ENCODE measurements at regions not wholly inside any gene's neighbourhood (a gene's known extent, or its start where the extent isn't known, plus 50 kb on each side); places are given as distances from the start of the nearest gene placed in this dataset.

DNA sequence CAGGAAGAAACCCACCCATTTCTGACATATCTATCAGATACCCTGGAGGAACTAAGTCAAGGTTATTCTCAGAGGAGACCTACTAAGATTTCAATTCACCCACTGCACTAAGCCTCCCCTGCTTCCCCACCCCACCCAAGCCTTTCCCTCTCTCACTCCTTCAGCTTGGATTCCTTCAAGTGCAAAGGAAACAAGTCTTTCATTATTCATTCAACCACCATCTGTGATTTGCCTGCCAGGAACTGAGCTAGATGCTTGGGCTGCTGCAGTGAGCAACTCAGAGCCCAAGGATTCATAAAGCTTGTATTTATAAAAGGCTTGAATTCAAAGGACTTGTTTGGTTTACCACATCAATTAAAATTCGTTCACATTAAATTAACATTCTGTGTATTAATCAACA is 161.3 kb downstream of the GXYLT1 start:
- H3K79me2 ChIP-seq (ENCODE audit: control insufficient read depth, insufficient read depth, low read length): no peaks in the 10 kb centered on the region
- no peaks in the 10 kb centered on the region for H3K9me3 ChIP-seq (replicated peaks; ENCODE audit: control insufficient read depth, insufficient read depth, low read length)
- in situ Hi-C loops (cut with MboI): no loop called here
- H3K27me3 ChIP-seq (replicated peaks in 1 of 2; ENCODE audit: control insufficient read depth in 2 of 2, insufficient read depth in 2 of 2, low read length in 1 of 2): no peaks in the 10 kb centered on the region
- H3K4me1 ChIP-seq (ENCODE audit: control insufficient read depth, insufficient read depth, low read length): no peaks in the 10 kb centered on the region
- no peak overlapping the region for H2AFZ ChIP-seq (ENCODE audit: control insufficient read depth, low read depth, low read length)
- BruUV-seq (replicated peaks): no TSS peak
- intact Hi-C loops (cut with micrococcal nuclease; ENCODE audit: unreplicated experiment): no loop called here
- no peak overlapping the region for H3K27ac ChIP-seq (ENCODE audit: control insufficient read depth, insufficient read depth)
- DNase-seq (ENCODE audit: low read depth, low spot score) (no peak), FAIRE-seq (no peak), ATAC-seq (no peak)
- WGBS (ENCODE audit: insufficient coverage, insufficient replicate concordance, low lambda C conversion rate, missing lambda C conversion rate): 0% methylated on average over 1 of the region's 1 CpG
- CTCF ChIA-PET: no interaction called here
- H3K4me2 ChIP-seq (ENCODE audit: control insufficient read depth, insufficient read depth): no peak overlapping the region
- SMC1A ChIA-PET (ENCODE audit: uncharacterized antibody, unreplicated experiment): no interaction called here
- POLR2A ChIA-PET: no interaction called here
- no peak overlapping the region for H3K9ac ChIP-seq (ENCODE audit: control insufficient read depth, insufficient read depth, low read length)
- no peaks in the 10 kb centered on the region for H4K20me1 ChIP-seq (ENCODE audit: control insufficient read depth, insufficient read depth)
- RAD21 ChIA-PET (ENCODE audit: unreplicated experiment): no interaction called here
- no peak for TF ChIP-seq TARDBP (IDR thresholded peaks at IDR 0.05; ENCODE audit: borderline replicate concordance)
- TF ChIP-seq RAD51 (IDR thresholded peaks at IDR 0.05): no peak
- no peak for TF ChIP-seq CBX5 (IDR thresholded peaks at IDR 0.05; ENCODE audit: low read depth)
- TF ChIP-seq HCFC1 (IDR thresholded peaks at IDR 0.05; ENCODE audit: low read length): no peak
- TF ChIP-seq ZBED1 (IDR thresholded peaks at IDR 0.05; ENCODE audit: borderline replicate concordance): no peak
- no peak for TF ChIP-seq RCOR1 (conservative IDR thresholded peaks at IDR 0.05; ENCODE audit: low read depth, low read length)
- no peak for TF ChIP-seq NFIC (IDR thresholded peaks at IDR 0.05; ENCODE audit: low read depth, low read length)
- TF ChIP-seq SMAD1 (IDR thresholded peaks at IDR 0.05; ENCODE audit: low read depth, partially characterized antibody): no peak
- TF ChIP-seq, protein P1, sequence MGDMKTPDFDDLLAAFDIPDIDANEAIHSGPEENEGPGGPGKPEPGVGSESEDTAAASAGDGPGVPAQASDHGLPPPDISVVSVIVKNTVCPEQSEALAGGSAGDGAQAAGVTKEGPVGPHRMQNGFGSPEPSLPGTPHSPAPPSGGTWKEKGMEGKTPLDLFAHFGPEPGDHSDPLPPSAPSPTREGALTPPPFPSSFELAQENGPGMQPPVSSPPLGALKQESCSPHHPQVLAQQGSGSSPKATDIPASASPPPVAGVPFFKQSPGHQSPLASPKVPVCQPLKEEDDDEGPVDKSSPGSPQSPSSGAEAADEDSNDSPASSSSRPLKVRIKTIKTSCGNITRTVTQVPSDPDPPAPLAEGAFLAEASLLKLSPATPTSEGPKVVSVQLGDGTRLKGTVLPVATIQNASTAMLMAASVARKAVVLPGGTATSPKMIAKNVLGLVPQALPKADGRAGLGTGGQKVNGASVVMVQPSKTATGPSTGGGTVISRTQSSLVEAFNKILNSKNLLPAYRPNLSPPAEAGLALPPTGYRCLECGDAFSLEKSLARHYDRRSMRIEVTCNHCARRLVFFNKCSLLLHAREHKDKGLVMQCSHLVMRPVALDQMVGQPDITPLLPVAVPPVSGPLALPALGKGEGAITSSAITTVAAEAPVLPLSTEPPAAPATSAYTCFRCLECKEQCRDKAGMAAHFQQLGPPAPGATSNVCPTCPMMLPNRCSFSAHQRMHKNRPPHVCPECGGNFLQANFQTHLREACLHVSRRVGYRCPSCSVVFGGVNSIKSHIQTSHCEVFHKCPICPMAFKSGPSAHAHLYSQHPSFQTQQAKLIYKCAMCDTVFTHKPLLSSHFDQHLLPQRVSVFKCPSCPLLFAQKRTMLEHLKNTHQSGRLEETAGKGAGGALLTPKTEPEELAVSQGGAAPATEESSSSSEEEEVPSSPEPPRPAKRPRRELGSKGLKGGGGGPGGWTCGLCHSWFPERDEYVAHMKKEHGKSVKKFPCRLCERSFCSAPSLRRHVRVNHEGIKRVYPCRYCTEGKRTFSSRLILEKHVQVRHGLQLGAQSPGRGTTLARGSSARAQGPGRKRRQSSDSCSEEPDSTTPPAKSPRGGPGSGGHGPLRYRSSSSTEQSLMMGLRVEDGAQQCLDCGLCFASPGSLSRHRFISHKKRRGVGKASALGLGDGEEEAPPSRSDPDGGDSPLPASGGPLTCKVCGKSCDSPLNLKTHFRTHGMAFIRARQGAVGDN (IDR thresholded peaks at IDR 0.05): no peak
- no peak for TF ChIP-seq SREBF2 (IDR thresholded peaks at IDR 0.05; ENCODE audit: low read length)
- no peak for TF ChIP-seq EGR1 (IDR thresholded peaks at IDR 0.05; ENCODE audit: borderline replicate concordance in 1 of 2, low read depth in 2 of 2, low read length in 2 of 2)
- no peak for TF ChIP-seq ZNF622 (IDR thresholded peaks at IDR 0.05)
- no peak for TF ChIP-seq TBL1XR1 (IDR thresholded peaks at IDR 0.05; ENCODE audit: low read depth, low read length)
- TF ChIP-seq, protein P2, sequence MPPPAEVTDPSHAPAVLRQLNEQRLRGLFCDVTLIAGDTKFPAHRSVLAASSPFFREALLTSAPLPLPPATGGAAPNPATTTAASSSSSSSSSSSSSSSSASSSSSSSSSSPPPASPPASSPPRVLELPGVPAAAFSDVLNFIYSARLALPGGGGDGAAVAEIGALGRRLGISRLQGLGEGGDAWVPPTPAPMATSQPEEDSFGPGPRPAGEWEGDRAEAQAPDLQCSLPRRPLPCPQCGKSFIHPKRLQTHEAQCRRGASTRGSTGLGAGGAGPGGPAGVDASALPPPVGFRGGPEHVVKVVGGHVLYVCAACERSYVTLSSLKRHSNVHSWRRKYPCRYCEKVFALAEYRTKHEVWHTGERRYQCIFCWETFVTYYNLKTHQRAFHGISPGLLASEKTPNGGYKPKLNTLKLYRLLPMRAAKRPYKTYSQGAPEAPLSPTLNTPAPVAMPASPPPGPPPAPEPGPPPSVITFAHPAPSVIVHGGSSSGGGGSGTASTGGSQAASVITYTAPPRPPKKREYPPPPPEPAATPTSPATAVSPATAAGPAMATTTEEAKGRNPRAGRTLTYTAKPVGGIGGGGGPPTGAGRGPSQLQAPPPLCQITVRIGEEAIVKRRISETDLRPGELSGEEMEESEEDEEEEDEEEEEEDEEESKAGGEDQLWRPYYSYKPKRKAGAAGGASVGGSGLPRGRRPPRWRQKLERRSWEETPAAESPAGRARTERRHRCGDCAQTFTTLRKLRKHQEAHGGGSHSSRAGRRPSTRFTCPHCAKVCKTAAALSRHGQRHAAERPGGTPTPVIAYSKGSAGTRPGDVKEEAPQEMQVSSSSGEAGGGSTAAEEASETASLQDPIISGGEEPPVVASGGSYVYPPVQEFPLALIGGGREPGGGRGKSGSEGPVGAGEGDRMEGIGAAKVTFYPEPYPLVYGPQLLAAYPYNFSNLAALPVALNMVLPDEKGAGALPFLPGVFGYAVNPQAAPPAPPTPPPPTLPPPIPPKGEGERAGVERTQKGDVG (CRISPR knock-in tag; IDR thresholded peaks at IDR 0.05): no peak
- TF ChIP-seq ETV6 (conservative IDR thresholded peaks at IDR 0.05 in 1 of 2, IDR thresholded peaks at IDR 0.05 in 1 of 2; ENCODE audit: borderline replicate concordance in 1 of 2, low read depth in 1 of 2): no peak
- no peaks in the 10 kb centered on the region for H3K36me3 ChIP-seq (ENCODE audit: control insufficient read depth in 2 of 2, insufficient read depth in 2 of 2, low read length in 1 of 2)
- no peak overlapping the region for H3K4me3 ChIP-seq

All from GM12878 (cell line).